OCI-LY3 (cell line): ENCODE measurements at regions not wholly inside any gene's neighbourhood (a gene's known extent, or its start where the extent isn't known, plus 50 kb on each side); places are given as distances from the start of the nearest gene placed in this dataset.

Experiments used
- H2AFZ ChIP-seq: fragments of 200-600, 300-600 bp; shearing (Covaris generic); 2 replicates; pipeline ENCODE4 v1.6.0; 2014; ENCODE audit warnings: antibody characterized with exemption, low read depth, low read length
- H3K27ac ChIP-seq: fragments of 200-600, 300-600 bp; sonication (generic); 2 replicates; pipeline ENCODE4 v1.5.1; 2014; ENCODE audit warnings: mild to moderate bottlenecking, low read length, moderate library complexity, mixed read lengths
- H3K27me3 ChIP-seq: fragments of 200-600, 300-600 bp; sonication (generic); 2 replicates; pipeline ENCODE4 v1.6.1; 2014; ENCODE audit warnings: low read depth, low read length, mixed read lengths
- H3K36me3 ChIP-seq: fragments of 200-600, 300-600 bp; sonication (generic); replicated peaks from 2 replicates; pipeline ENCODE3; 2014; ENCODE audit warnings: low read depth, low read length, mixed read lengths
- H3K4me1 ChIP-seq: fragments of 300-600, 200-600 bp; sonication (generic); 2 replicates; pipeline ENCODE4 v1.6.1; 2014; ENCODE audit warnings: low read length, mixed read lengths
- H3K4me2 ChIP-seq: fragments of 200-600, 300-600 bp; sonication (generic); 2 replicates; pipeline ENCODE4 v1.6.1; 2014; ENCODE audit warnings: low read length, mixed read lengths
- H3K4me3 ChIP-seq: fragments of 300-600, 200-600 bp; sonication (generic); 2 replicates; pipeline ENCODE4 v1.5.1; 2014; ENCODE audit warnings: antibody characterized with exemption, mild to moderate bottlenecking, low read length, moderate library complexity
- H3K79me2 ChIP-seq: fragments of 300-600, 200-600 bp; shearing (Covaris generic); 2 replicates; pipeline ENCODE4 v1.6.1; 2014; ENCODE audit warnings: mild to moderate bottlenecking, low read length, mixed read lengths
- H3K9ac ChIP-seq: fragments of 300-600, 200-600 bp; shearing (Covaris generic); 2 replicates; pipeline ENCODE4 v1.6.0; 2014; ENCODE audit warnings: mild to moderate bottlenecking, low read length, moderate library complexity
- H3K9me3 ChIP-seq: fragments of 200-600, 300-600 bp; shearing (Covaris generic); 2 replicates; pipeline ENCODE4 v1.6.1; 2014; ENCODE audit warnings: low read length, mixed read lengths; ENCODE audit not compliant: insufficient read depth
- H4K20me1 ChIP-seq: fragments of 200-600, 300-600 bp; sonication (generic); 2 replicates; pipeline ENCODE4 v1.6.1; 2016; ENCODE audit warnings: low read length, mixed read lengths; ENCODE audit not compliant: insufficient read depth
- CTCF ChIP-seq: fragments of 200-600, 300-600 bp; sonication (generic); IDR thresholded peaks from 2 replicates; pipeline ENCODE4 v1.5.1; 2014; ENCODE audit warnings: antibody characterized with exemption, low read length, low read depth
- EZH2phosphoT487 ChIP-seq: fragments of 200-600 bp; shearing (Covaris generic); IDR thresholded peaks from 2 replicates; pipeline ENCODE4 v1.6.1; 2018; ENCODE audit warnings: antibody characterized with exemption, mixed run types, low read depth

DNA sequence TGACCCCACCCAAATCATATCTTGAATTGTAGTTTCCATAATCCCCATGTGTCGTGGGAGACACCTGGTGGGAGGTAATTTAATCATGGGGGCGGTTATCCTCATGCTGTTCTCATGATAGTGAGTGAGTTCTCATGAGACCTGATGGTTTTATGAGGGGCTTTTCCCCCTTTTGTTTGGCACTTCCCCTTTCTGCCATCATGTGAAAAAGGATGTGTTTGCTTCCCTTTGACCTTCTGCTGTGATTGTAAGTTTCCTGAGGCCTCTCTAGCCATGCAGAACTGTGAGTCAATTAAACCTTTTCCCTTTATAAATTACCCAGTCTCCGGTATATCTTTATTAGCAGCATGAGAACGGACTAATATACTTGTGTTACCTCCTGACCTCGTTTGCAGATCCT lies 156.6 kb upstream of the MTNR1B start:
- Histone ChIP-seq H4K20me1 (no peaks in the 10 kb centered on the region), H3K4me1 (peaks cover 30% of the 10 kb centered on the region), H3K4me3 (no peak overlapping the region), H3K79me2 (no peaks in the 10 kb centered on the region), H2AFZ (no peak overlapping the region), H3K4me2 (no peak overlapping the region; the same call in 1 of the 2 replicates), H3K36me3 (no peaks in the 10 kb centered on the region), H3K27ac (no peak overlapping the region), H3K27me3 (no peaks in the 10 kb centered on the region), H3K9ac (no peak overlapping the region), H3K9me3 (peaks cover 9% of the 10 kb centered on the region; the same call in 1 of the 2 replicates)
- TF ChIP-seq CTCF (peak; percentile 24), EZH2phosphoT487 (no peak)

DNA sequence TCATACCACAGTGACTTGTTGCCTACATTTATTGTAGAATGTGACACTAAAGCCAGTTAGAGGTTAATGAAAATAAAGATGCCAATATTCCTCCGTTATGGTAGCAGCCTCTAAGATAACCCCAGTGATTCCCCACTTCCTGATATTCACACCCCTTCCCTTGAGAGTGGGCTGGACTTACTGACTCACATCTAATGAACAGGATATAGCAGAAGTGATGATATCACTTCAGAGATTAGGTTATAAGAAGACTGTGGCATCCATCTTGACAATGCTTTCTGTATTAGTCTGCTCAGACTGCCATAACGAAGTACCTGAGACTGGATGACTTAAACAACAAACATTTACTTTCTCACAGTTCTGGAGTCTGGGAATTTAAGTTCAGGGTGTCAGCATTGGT lies 149.6 kb upstream of the MTNR1B start:
- Histone ChIP-seq H3K9ac (no peak overlapping the region), H3K36me3 (no peaks in the 10 kb centered on the region), H4K20me1 (no peaks in the 10 kb centered on the region), H3K4me3 (no peak overlapping the region), H3K79me2 (no peaks in the 10 kb centered on the region), H3K27me3 (peaks cover 4% of the 10 kb centered on the region; the same call in 1 of the 2 replicates), H2AFZ (no peak overlapping the region), H3K4me1 (no peaks in the 10 kb centered on the region), H3K27ac (no peak overlapping the region), H3K9me3 (no peaks in the 10 kb centered on the region), H3K4me2 (no peak overlapping the region)
- no peak for TF ChIP-seq CTCF
- no peak for TF ChIP-seq EZH2phosphoT487

GRCh38 chr11:92820860-92821259 lies 148.6 kb upstream of the MTNR1B start:
- TF ChIP-seq EZH2phosphoT487, result no peak
- no peak for TF ChIP-seq CTCF
- Histone ChIP-seq H3K9me3 (no peaks in the 10 kb centered on the region), H3K9ac (no peak overlapping the region), H3K79me2 (no peaks in the 10 kb centered on the region), H2AFZ (no peak overlapping the region), H3K36me3 (no peaks in the 10 kb centered on the region), H3K4me1 (no peaks in the 10 kb centered on the region), H3K4me3 (no peak overlapping the region), H3K4me2 (no peak overlapping the region), H4K20me1 (no peaks in the 10 kb centered on the region), H3K27me3 (peaks cover 4% of the 10 kb centered on the region; the same call in 1 of the 2 replicates), H3K27ac (no peak overlapping the region)

GRCh38 chr11:92822410-92822809 lies 147.0 kb upstream of the MTNR1B start:
- H3K27me3 ChIP-seq, result peaks cover 4% of the 10 kb centered on the region; the same call in 1 of the 2 replicates
- H4K20me1 ChIP-seq, result no peaks in the 10 kb centered on the region
- H3K27ac ChIP-seq, result no peak overlapping the region
- H3K36me3 ChIP-seq, result no peaks in the 10 kb centered on the region
- H3K4me3 ChIP-seq, result no peak overlapping the region
- H3K9me3 ChIP-seq, result no peaks in the 10 kb centered on the region
- H3K4me1 ChIP-seq, result no peaks in the 10 kb centered on the region
- no peak for TF ChIP-seq EZH2phosphoT487
- TF ChIP-seq CTCF, result no peak
- no peak overlapping the region for H3K9ac ChIP-seq
- H3K79me2 ChIP-seq, result no peaks in the 10 kb centered on the region
- H3K4me2 ChIP-seq, result no peak overlapping the region
- H2AFZ ChIP-seq, result no peak overlapping the region
